HepG2 (cell line): ENCODE measurements at regions not wholly inside any gene's neighbourhood (a gene's known extent, or its start where the extent isn't known, plus 50 kb on each side); places are given as distances from the start of the nearest gene placed in this dataset.

Experiments
- ATAC-seq: fragments of 200-7000 bp; cut with Tn5 transposase; 3 replicates; pipeline ENCODE4 v1.9.1; 2020; ENCODE audit warnings: mild to moderate bottlenecking, moderate library complexity
- BruUV-seq: library from RNA; stranded (reverse); fragments of 400-500 nt; replicated peaks from 2 replicates; lab custom pipeline; 2021; lab: Mats Ljungman, UMichigan
- CTCF ChIA-PET: fragments of 300-600 bp; formaldehyde crosslinking; extraction: SDS; loops from one replicate; lab custom pipeline; 2021; ENCODE audit warnings: low total read pairs, inconsistent platforms, low intra/inter-chr PET ratio; lab: Yijun Ruan, JAX
- POLR2A ChIA-PET: fragments of 350-600 bp; sonication (Branson Sonifier 250); formaldehyde crosslinking; loops from one replicate; lab custom pipeline; 2020; ENCODE audit warnings: antibody characterized with exemption, inconsistent platforms; lab: Yijun Ruan, JAX
- DNase-seq: peaks from one replicate; pipeline ENCODE4 v3.0.0-alpha.2; 2015; ENCODE audit warnings: low spot score
- FAIRE-seq: peaks from 3 replicates; lab custom pipeline; 2011; peaks lifted over from hg19 to GRCh38; lab: Jason Lieb, UNC
- H2AFZ ChIP-seq: one replicate; pipeline ENCODE4 v1.6.1; 2011; ENCODE audit warnings: low read length, inconsistent platforms
- H3K27ac ChIP-seq: fragments of 300-600 bp; 3 replicates; pipeline ENCODE4 v1.8.0; 2011; ENCODE audit warnings: mixed run types, mild to moderate bottlenecking, mixed read lengths, low read length, inconsistent platforms; ENCODE audit not compliant: insufficient read depth; ENCODE audit errors: extremely low read length
- H3K27me3 ChIP-seq, 2 experiments: fragments of 200-600 bp in 1 of 2; 2 replicates in 1 of 2; 3 replicates in 1 of 2; pipeline versions ENCODE4 v1.6.0 to v1.8.0; 2011; ENCODE audit warnings: low read length in 2 of 2, mild to moderate bottlenecking in 2 of 2, moderate library complexity in 2 of 2, inconsistent platforms in 1 of 2; ENCODE audit not compliant: insufficient read depth in 2 of 2, control insufficient read depth in 1 of 2
- H3K36me3 ChIP-seq, 2 experiments: fragments of 200-600 bp in 1 of 2; replicated peaks in 1 of 2; 2 replicates in 1 of 2; 3 replicates in 1 of 2; pipeline versions ENCODE4 v1.5.1 to v1.8.0; 2011; ENCODE audit warnings: low read length in 2 of 2, inconsistent platforms in 1 of 2; ENCODE audit not compliant: insufficient read depth in 2 of 2, control insufficient read depth in 1 of 2
- H3K4me1 ChIP-seq: 2 replicates; pipeline ENCODE4 v1.5.1; 2012; ENCODE audit warnings: low read length, inconsistent platforms; ENCODE audit not compliant: insufficient read depth
- H3K4me2 ChIP-seq: 2 replicates; pipeline ENCODE4 v1.6.0; 2011; ENCODE audit warnings: low read depth, low read length, inconsistent platforms
- H3K4me3 ChIP-seq, 3 experiments: fragments of 200-600 bp in 1 of 3; sonication (generic), shearing (Covaris generic) in 1 of 3; replicated peaks in 1 of 3; 2 replicates each; pipeline ENCODE4 v1.5.1; 2011 to 2016; ENCODE audit warnings: low read length in 3 of 3, inconsistent platforms in 2 of 3, low read depth in 2 of 3, mild to moderate bottlenecking in 2 of 3, control low read depth in 1 of 3, mixed read lengths in 1 of 3; ENCODE audit not compliant: insufficient read depth in 1 of 3
- H3K79me2 ChIP-seq: one replicate; pipeline ENCODE4 v1.6.1; 2011; ENCODE audit warnings: low read length, inconsistent platforms; ENCODE audit not compliant: insufficient read depth
- H3K9ac ChIP-seq: 2 replicates; pipeline ENCODE4 v1.6.0; 2011; ENCODE audit warnings: mild to moderate bottlenecking, low read depth, low read length, inconsistent platforms; ENCODE audit not compliant: insufficient read depth
- H3K9me3 ChIP-seq: 2 replicates; pipeline ENCODE4 v1.5.1; 2012; ENCODE audit warnings: mild to moderate bottlenecking, low read length
- H4K20me1 ChIP-seq: 2 replicates; pipeline ENCODE4 v1.6.0; 2011; ENCODE audit warnings: inconsistent platforms, mild to moderate bottlenecking, low read length, moderate library complexity; ENCODE audit not compliant: insufficient read depth
- ATF2 ChIP-seq: sonication (generic); formaldehyde crosslinking; IDR thresholded peaks from 2 replicates; pipeline ENCODE4 v1.4.0; 2020; ENCODE audit warnings: missing genetic modification reagents
- HMGXB4 ChIP-seq, 2 experiments: sonication (generic) in 1 of 2; formaldehyde crosslinking in 1 of 2; IDR thresholded peaks; 2 replicates each; pipeline versions ENCODE4 v1.4.0 to v1.6.1; 2018 to 2020; ENCODE audit warnings: missing genetic modification reagents in 2 of 2, borderline replicate concordance in 1 of 2, low read depth in 1 of 2, mild to moderate bottlenecking in 1 of 2, missing biosample characterization in 1 of 2
- MXD4 ChIP-seq: IDR thresholded peaks from 2 replicates; pipeline ENCODE4 v1.6.1; 2016; ENCODE audit warnings: mild to moderate bottlenecking, missing biosample characterization, missing genetic modification reagents
- SKI ChIP-seq: fragments of 450-650 bp; IDR thresholded peaks from one replicate; pipeline ENCODE4 v1.6.1; 2018; ENCODE audit warnings: mild to moderate bottlenecking; ENCODE audit not compliant: partially characterized antibody
- ZNF12 ChIP-seq: sonication (generic); formaldehyde crosslinking; IDR thresholded peaks from 2 replicates; pipeline ENCODE4 v1.5.0; 2020; ENCODE audit warnings: missing genetic modification reagents
- ZNF121 ChIP-seq: sonication (generic); formaldehyde crosslinking; IDR thresholded peaks from 2 replicates; pipeline ENCODE4 v1.5.0; 2020; ENCODE audit warnings: mild to moderate bottlenecking, missing genetic modification reagents
- ZNF672 ChIP-seq: sonication (generic); formaldehyde crosslinking; IDR thresholded peaks from 2 replicates; pipeline ENCODE4 v1.8.1; 2022; ENCODE audit warnings: missing genetic modification reagents
- WGBS: methylation state at CpG from one replicate; pipeline ENCODE4 v1.1.6; 2017; ENCODE audit warnings: low lambda C conversion rate; 5-methylcytosine and 5-hydroxymethylcytosine counted together
- in situ Hi-C: cut with HindIII; loops from 2 replicates; pipeline ENCODE4 v1.10.0; 2017; ENCODE audit warnings: low pct_unique_long_range_greater_than_20kb; ENCODE audit not compliant: extremely low pct_ligation_motif_present
- intact Hi-C: fragments of 100-400 bp; cut with micrococcal nuclease; formaldehyde crosslinking; loops from one replicate; pipeline ENCODE4 v1.10.0; 2022; ENCODE audit not compliant: unreplicated experiment

GRCh38 chr7:32250003-32250402 lies 179.8 kb upstream of the PDE1C start (continued):
- TF ChIP-seq HMGXB4 (CRISPR knock-in tag; IDR thresholded peaks at IDR 0.05; ENCODE audit: borderline replicate concordance in 1 of 2, low read depth in 1 of 2) (no peak), ATF2 (no peak)

- peaks cover 0 to 2% of the 10 kb centered on the region in 2 experiments; a peak in 1 of 5 replicates for H3K27me3 ChIP-seq
- no peak for DNase-seq
- H3K4me1 ChIP-seq, result no peaks in the 10 kb centered on the region
- H3K4me2 ChIP-seq, result no peak overlapping the region
- no peaks in the 10 kb centered on the region for H3K79me2 ChIP-seq
- no peaks in the 10 kb centered on the region for H3K36me3 ChIP-seq
- H4K20me1 ChIP-seq, result no peaks in the 10 kb centered on the region
- TF ChIP-seq MXD4 (no peak), ZNF12 (CRISPR knock-in tag) (no peak), ZNF121 (no peak), SKI (no peak), ZNF672 (no peak)
- WGBS, result 0% methylated on average over 2 of the region's 2 CpGs
- ChIA-PET CTCF (no interaction called here), POLR2A (no interaction called here)
- H3K4me3 ChIP-seq, result no peak overlapping the region
- H3K9me3 ChIP-seq, result no peaks in the 10 kb centered on the region
- no peak overlapping the region for H2AFZ ChIP-seq
- FAIRE-seq, result no peak
- no peak overlapping the region for H3K9ac ChIP-seq
- intact Hi-C loops, result no loop called here
- BruUV-seq, result no TSS peak
- H3K27ac ChIP-seq, result no peak overlapping the region
- in situ Hi-C loops, result no loop called here
- no peak for ATAC-seq
Observed at GRCh38 chr7:32248522-32248921, 178.3 kb upstream of the PDE1C start.
